ENCODE measurements at regions not wholly inside any gene's neighbourhood (a gene's known extent, or its start where the extent isn't known, plus 50 kb on each side); places are given as distances from the start of the nearest gene placed in this dataset.

DNA sequence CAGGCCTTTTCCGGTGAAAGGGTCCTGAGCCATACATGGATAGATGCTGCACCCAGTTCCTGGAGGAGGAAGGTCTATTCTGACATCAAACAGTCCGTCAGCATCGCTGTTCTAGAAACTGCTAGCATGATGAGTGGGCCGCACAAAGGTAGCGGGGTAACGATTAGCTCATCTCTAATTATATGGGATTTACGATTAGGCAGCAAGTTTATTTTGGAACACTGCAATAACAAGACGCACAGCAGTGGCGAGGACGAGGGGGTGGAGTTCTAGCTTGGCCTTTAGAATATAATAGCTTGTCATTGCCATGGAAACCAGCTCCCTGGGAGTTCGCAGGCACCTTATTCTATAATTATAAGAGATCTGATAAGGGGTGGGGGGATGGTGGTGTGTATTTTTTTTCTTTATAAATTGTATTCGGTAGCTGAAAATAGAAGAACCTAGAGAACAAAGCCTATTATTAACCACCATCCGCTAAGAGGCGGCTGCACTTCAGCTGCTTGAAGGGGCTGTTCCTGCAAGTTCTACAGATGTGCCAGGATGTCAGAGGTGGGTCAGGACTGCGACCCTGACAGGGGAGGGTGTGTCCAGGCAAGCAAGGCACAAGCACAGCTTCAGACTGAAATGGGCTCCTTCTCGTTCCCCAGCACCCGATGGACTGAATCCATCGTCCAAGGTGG lies 311.0 kb downstream of the AGTPBP1 start:
- TF ChIP-seq CTCF (optimal IDR thresholded peaks at IDR 0.05 in 1 of 3, IDR thresholded peaks at IDR 0.05 in 1 of 3, conservative IDR thresholded peaks at IDR 0.05 in 1 of 3; ENCODE audit: extremely low read depth in 1 of 3, insufficient read depth in 2 of 3, low read length in 3 of 3) (no peak), EZH2 (IDR thresholded peaks at IDR 0.05; ENCODE audit: low read length) (no peak)
